Caco-2 (cell line): ENCODE measurements at regions not wholly inside any gene's neighbourhood (a gene's known extent, or its start where the extent isn't known, plus 50 kb on each side); places are given as distances from the start of the nearest gene placed in this dataset.
"Not testable (repeated sequence)": the region's sequence is repeated elsewhere in the genome, so short reads cannot be mapped to it uniquely, and the experiment has no call there.

ENCODE experiments used
- BruUV-seq: library from RNA; stranded (reverse); fragments of 400-500 nt; replicated peaks from 2 replicates; lab custom pipeline; 2021; lab: Mats Ljungman, UMichigan
- CTCF ChIA-PET: fragments of 300-600 bp; sonication (Branson Sonifier 250); formaldehyde crosslinking; loops from one replicate; lab custom pipeline; 2022; ENCODE audit warnings: antibody characterized with exemption; lab: Charles Lee
- POLR2A ChIA-PET: fragments of 300-600 bp; sonication (Branson Sonifier 250); formaldehyde crosslinking; loops from one replicate; lab custom pipeline; 2022; ENCODE audit warnings: antibody characterized with exemption; lab: Charles Lee
- DNase-seq, 2 experiments: peaks; one replicate each; pipeline versions ENCODE4 v3.0.0 to v3.0.0-alpha.2; 2020 to 2022
- H3K27me3 ChIP-seq: replicated peaks from 2 replicates; pipeline ENCODE4 v1.6.0; 2011; ENCODE audit warnings: low read length; ENCODE audit not compliant: control insufficient read depth, insufficient read depth
- H3K36me3 ChIP-seq: 2 replicates; pipeline ENCODE4 v1.5.1; 2011; ENCODE audit warnings: low read length; ENCODE audit not compliant: control insufficient read depth, insufficient read depth
- H3K4me1 ChIP-seq: fragments of 250-450 bp; sonication (Bioruptor Pico); 2 replicates; pipeline ENCODE4 v1.5.1; 2020; ENCODE audit warnings: mild to moderate bottlenecking
- H3K4me3 ChIP-seq: 2 replicates; pipeline ENCODE4 v1.5.1; 2011; ENCODE audit warnings: low read depth, mild to moderate bottlenecking, control low read depth, low read length
- H3K9me3 ChIP-seq: fragments of 250-450 bp; sonication (Bioruptor Pico); 2 replicates; pipeline ENCODE4 v1.5.1; 2020; ENCODE audit warnings: mild to moderate bottlenecking, moderate library complexity
- H3K27ac Mint-ChIP-seq: one replicate; pipeline ENCODE4 v1.8.0; 2022; ENCODE audit warnings: mixed read lengths; ENCODE audit not compliant: unreplicated experiment
- H3K27me3 Mint-ChIP-seq: one replicate; pipeline ENCODE4 v1.8.0; 2022; ENCODE audit warnings: mixed read lengths; ENCODE audit not compliant: insufficient read depth, unreplicated experiment
- H3K36me3 Mint-ChIP-seq: one replicate; pipeline ENCODE4 v1.8.0; 2022; ENCODE audit warnings: mild to moderate bottlenecking, mixed read lengths; ENCODE audit not compliant: insufficient read depth, unreplicated experiment
- H3K4me1 Mint-ChIP-seq: one replicate; pipeline ENCODE4 v1.8.0; 2022; ENCODE audit warnings: low read depth, mixed read lengths; ENCODE audit not compliant: unreplicated experiment
- H3K4me3 Mint-ChIP-seq: one replicate; pipeline ENCODE4 v1.8.0; 2022; ENCODE audit warnings: mild to moderate bottlenecking, moderate library complexity, mixed read lengths; ENCODE audit not compliant: unreplicated experiment
- H3K9me3 Mint-ChIP-seq: one replicate; pipeline ENCODE4 v1.8.0; 2022; ENCODE audit warnings: mixed read lengths; ENCODE audit not compliant: unreplicated experiment
- intact Hi-C: fragments of 100-400 bp; cut with micrococcal nuclease; formaldehyde crosslinking; loops from one replicate; pipeline ENCODE4 v1.10.0; 2022; ENCODE audit not compliant: unreplicated experiment
- TF ChIP-seq, protein P1 (sequence below), 2 experiments: fragments of 200-600 bp in 1 of 2; IDR thresholded peaks; 1 replicate in 1 of 2; 2 replicates in 1 of 2; pipeline versions ENCODE4 v1.5.1 to v1.8.0; 2011 to 2022; ENCODE audit warnings: antibody characterized with exemption in 1 of 2, control low read depth in 1 of 2, inconsistent platforms in 1 of 2, low read depth in 1 of 2, low read length in 1 of 2, mild to moderate bottlenecking in 1 of 2, moderate library complexity in 1 of 2; ENCODE audit not compliant: insufficient read depth in 1 of 2, severe bottlenecking in 1 of 2, unreplicated experiment in 1 of 2

DNA sequence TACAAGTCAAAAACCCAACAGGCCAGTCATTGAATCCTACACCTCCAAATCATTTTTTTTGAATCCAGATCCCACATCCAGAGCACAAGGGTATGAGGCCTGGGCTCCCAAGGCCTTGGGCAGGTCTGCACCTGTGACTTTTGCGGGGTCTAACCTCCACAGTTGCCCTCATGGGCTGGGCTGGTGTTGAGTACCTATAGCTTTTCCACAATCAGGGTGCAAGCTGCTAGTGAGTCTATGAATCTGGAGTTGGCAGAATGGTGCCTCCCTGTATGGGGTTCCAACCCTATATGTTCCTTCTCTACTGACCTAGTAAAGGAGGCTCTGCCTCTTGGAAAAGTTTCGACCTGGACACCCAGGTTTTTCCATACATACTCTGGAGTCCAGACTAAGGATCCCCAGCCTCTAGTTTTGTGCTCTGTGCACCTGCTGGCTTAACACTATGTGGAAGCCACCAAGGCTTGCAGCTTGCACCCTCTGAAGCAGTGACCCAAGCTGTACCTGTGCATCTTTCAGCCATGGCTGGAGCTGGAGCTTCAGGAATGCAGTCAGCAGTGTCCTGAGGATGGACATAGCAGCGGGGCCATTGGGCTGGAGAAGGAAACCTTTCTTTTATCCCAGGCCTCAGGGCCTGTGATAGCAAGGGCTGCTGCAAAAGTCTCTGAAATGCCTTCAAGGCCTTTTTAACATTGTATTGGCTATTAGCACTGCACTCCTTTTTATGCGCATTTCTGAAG, 233.6 kb downstream of the CWH43 start:
- intact Hi-C loops, H3K27ac Mint-ChIP-seq, H3K9me3 Mint-ChIP-seq, H3K27me3 ChIP-seq, DNase-seq, H3K4me3 ChIP-seq, CTCF ChIA-PET, H3K9me3 ChIP-seq, H3K36me3 ChIP-seq, H3K4me1 Mint-ChIP-seq, BruUV-seq, H3K4me3 Mint-ChIP-seq, H3K36me3 Mint-ChIP-seq, H3K27me3 Mint-ChIP-seq, H3K4me1 ChIP-seq, POLR2A ChIA-PET: not testable (repeated sequence)

GRCh38 chr4:49221209-49221608, 235.1 kb downstream of the CWH43 start:
- Mint-ChIP-seq H3K4me3 (no peak overlapping the region), H3K36me3 (no peaks in the 10 kb centered on the region), H3K4me1 (no peaks in the 10 kb centered on the region), H3K27me3 (peaks cover 4% of the 10 kb centered on the region), H3K9me3 (no peaks in the 10 kb centered on the region), H3K27ac (no peak overlapping the region)
- no TSS peak for BruUV-seq
- TF ChIP-seq, protein P1, sequence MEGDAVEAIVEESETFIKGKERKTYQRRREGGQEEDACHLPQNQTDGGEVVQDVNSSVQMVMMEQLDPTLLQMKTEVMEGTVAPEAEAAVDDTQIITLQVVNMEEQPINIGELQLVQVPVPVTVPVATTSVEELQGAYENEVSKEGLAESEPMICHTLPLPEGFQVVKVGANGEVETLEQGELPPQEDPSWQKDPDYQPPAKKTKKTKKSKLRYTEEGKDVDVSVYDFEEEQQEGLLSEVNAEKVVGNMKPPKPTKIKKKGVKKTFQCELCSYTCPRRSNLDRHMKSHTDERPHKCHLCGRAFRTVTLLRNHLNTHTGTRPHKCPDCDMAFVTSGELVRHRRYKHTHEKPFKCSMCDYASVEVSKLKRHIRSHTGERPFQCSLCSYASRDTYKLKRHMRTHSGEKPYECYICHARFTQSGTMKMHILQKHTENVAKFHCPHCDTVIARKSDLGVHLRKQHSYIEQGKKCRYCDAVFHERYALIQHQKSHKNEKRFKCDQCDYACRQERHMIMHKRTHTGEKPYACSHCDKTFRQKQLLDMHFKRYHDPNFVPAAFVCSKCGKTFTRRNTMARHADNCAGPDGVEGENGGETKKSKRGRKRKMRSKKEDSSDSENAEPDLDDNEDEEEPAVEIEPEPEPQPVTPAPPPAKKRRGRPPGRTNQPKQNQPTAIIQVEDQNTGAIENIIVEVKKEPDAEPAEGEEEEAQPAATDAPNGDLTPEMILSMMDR (IDR thresholded peaks at IDR 0.05; ENCODE audit: insufficient read depth in 1 of 2, low read depth in 1 of 2, low read length in 1 of 2, severe bottlenecking in 1 of 2, unreplicated experiment in 1 of 2), result no peak
- ChIA-PET CTCF (no interaction called here), POLR2A (no interaction called here)
- no peaks in the 10 kb centered on the region for H3K9me3 ChIP-seq
- DNase-seq, result no peak
- no peaks in the 10 kb centered on the region for H3K4me1 ChIP-seq
- no peaks in the 10 kb centered on the region; the same call in 1 of the 2 replicates for H3K27me3 ChIP-seq
- intact Hi-C loops, result no loop called here
- no peak overlapping the region for H3K4me3 ChIP-seq
- H3K36me3 ChIP-seq, result no peaks in the 10 kb centered on the region

GRCh38 chr4:49222810-49223209, 236.7 kb downstream of the CWH43 start:
- CTCF ChIA-PET, H3K27me3 Mint-ChIP-seq, H3K36me3 Mint-ChIP-seq, intact Hi-C loops, BruUV-seq, H3K4me1 Mint-ChIP-seq, H3K36me3 ChIP-seq, H3K4me3 ChIP-seq, H3K9me3 ChIP-seq, H3K9me3 Mint-ChIP-seq, H3K4me1 ChIP-seq, H3K4me3 Mint-ChIP-seq, POLR2A ChIA-PET, DNase-seq, H3K27ac Mint-ChIP-seq, H3K27me3 ChIP-seq: not testable (repeated sequence)

DNA sequence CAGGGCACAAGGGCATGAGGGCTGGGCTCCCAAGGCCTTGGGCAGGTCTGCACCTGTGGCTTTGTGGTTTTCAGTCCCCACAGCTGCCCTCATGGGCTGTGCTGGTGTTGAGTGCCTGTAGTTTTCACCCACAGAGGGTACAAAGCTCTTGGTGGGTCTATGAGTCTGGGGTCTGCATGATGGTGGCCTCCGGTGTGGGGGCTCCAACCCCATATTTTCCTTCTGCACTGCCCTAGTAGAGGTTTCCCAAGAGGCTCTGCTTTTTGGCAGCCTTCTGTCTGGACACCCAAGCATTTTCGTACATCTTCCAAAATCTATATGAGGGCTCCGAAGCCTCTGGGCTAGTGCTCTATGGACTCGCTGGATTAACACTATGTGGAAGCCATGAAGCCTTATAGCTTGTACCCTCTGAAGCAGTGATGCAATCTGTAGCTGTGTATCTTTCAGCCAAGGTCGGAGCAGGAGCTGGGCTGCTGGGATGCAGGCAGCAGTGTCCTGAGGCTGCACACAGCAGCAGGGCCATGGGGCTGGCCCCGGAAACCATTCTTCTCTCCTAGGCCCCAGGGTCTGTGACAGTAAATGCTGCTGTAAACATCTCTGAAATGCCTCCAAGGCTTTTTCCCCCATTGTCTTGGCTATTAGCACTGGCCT, 240.3 kb downstream of the CWH43 start:
- H3K36me3 Mint-ChIP-seq, H3K9me3 Mint-ChIP-seq, CTCF ChIA-PET, H3K4me3 Mint-ChIP-seq, H3K4me3 ChIP-seq, H3K36me3 ChIP-seq, H3K4me1 ChIP-seq, intact Hi-C loops, H3K9me3 ChIP-seq, H3K27me3 ChIP-seq, DNase-seq, BruUV-seq, H3K27me3 Mint-ChIP-seq, H3K4me1 Mint-ChIP-seq, POLR2A ChIA-PET, H3K27ac Mint-ChIP-seq: not testable (repeated sequence)

DNA sequence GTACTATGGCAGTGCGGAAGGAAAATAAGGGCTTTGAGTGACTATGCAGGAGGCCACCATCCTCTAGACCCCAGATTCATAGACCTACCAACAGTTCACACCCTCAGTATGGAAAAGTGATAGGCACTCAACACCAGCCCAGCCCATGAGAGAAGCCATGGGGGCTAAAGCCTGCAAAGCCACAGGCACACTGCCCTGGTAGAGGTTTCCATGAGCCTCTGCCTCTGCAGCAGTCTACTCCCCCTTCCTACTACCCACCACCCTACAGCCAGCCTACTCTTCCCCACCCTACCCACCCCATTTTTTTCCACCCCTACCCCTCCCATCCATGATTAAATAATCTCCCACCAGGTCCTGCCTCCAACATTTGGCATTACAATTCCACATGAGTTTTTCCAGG, 241.9 kb downstream of the CWH43 start:
- H3K36me3 Mint-ChIP-seq, H3K4me1 ChIP-seq, H3K9me3 ChIP-seq, H3K27me3 ChIP-seq, CTCF ChIA-PET, H3K4me3 Mint-ChIP-seq, H3K9me3 Mint-ChIP-seq, H3K4me1 Mint-ChIP-seq, H3K36me3 ChIP-seq, intact Hi-C loops, DNase-seq, H3K27ac Mint-ChIP-seq, BruUV-seq, H3K27me3 Mint-ChIP-seq, POLR2A ChIA-PET, H3K4me3 ChIP-seq: not testable (repeated sequence)

GRCh38 chr4:49229243-49229642, 243.2 kb downstream of the CWH43 start:
- H3K4me3 ChIP-seq, H3K4me1 Mint-ChIP-seq, H3K27me3 ChIP-seq, CTCF ChIA-PET, H3K36me3 ChIP-seq, H3K9me3 Mint-ChIP-seq, H3K27me3 Mint-ChIP-seq, H3K4me3 Mint-ChIP-seq, POLR2A ChIA-PET, H3K4me1 ChIP-seq, BruUV-seq, DNase-seq, H3K9me3 ChIP-seq, intact Hi-C loops, H3K27ac Mint-ChIP-seq, H3K36me3 Mint-ChIP-seq: not testable (repeated sequence)
